Neural progenitor cell (in vitro differentiated cells): ENCODE measurements at regions not wholly inside any gene's neighbourhood (a gene's known extent, or its start where the extent isn't known, plus 50 kb on each side); places are given as distances from the start of the nearest gene placed in this dataset.

ENCODE experiments used
- EZH2 ChIP-seq: fragments of 200-600 bp; sonication (generic); IDR thresholded peaks from 2 replicates; pipeline ENCODE4 v1.6.1; 2017; ENCODE audit warnings: antibody characterized with exemption, mild to moderate bottlenecking, moderate library complexity
- EZH2phosphoT487 ChIP-seq: fragments of 200-600 bp; sonication (generic); IDR thresholded peaks from 2 replicates; pipeline ENCODE4 v1.6.1; 2017; ENCODE audit warnings: antibody characterized with exemption
- TF ChIP-seq, protein P1 (sequence below): fragments of 200-600 bp; sonication (generic); IDR thresholded peaks from 2 replicates; pipeline ENCODE4 v1.5.1; 2017; ENCODE audit warnings: antibody characterized with exemption, mild to moderate bottlenecking

DNA sequence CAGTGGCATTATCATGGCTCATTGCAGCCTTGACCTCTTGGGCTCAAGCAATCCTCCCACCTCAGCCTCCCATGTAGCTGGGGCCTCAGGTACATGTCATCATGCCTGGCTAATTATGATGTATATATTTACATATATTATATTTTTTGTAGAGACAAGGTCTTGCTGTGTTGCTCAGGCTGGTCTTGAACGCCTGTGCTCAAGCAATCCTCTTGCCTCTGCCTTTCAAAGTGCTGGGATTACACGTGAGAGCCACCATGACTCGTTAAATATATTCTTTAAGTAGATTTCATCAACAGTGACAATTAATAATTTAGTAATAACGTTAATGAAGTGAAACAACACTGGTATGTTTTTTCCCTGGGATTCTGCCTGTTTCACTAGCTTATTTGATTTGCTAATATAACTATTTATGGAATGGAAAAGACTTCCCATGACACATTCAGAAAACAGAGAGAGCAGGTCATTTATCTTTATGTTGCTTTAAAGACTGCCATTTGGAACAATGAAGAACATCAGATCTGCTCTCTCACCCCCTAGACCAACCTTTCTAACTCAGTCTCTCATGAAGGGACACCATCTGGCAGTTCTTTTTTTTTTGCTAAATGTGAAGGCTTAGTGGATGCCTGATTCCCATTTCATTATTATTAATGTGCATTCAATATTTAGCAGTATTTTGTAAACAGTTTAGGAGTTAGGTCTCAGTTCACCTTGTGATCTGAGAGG is 295.6 kb downstream of the KIF4B start:
- TF ChIP-seq, protein P1, sequence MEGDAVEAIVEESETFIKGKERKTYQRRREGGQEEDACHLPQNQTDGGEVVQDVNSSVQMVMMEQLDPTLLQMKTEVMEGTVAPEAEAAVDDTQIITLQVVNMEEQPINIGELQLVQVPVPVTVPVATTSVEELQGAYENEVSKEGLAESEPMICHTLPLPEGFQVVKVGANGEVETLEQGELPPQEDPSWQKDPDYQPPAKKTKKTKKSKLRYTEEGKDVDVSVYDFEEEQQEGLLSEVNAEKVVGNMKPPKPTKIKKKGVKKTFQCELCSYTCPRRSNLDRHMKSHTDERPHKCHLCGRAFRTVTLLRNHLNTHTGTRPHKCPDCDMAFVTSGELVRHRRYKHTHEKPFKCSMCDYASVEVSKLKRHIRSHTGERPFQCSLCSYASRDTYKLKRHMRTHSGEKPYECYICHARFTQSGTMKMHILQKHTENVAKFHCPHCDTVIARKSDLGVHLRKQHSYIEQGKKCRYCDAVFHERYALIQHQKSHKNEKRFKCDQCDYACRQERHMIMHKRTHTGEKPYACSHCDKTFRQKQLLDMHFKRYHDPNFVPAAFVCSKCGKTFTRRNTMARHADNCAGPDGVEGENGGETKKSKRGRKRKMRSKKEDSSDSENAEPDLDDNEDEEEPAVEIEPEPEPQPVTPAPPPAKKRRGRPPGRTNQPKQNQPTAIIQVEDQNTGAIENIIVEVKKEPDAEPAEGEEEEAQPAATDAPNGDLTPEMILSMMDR: no peak
- no peak for TF ChIP-seq EZH2
- no peak for TF ChIP-seq EZH2phosphoT487
